Ishikawa (cell line): ENCODE measurements at regions not wholly inside any gene's neighbourhood (a gene's known extent, or its start where the extent isn't known, plus 50 kb on each side); places are given as distances from the start of the nearest gene placed in this dataset.

Source experiments
- CEBPB ChIP-seq: IDR thresholded peaks from 2 replicates; pipeline ENCODE4 v1.6.1; 2012
- CREB1 ChIP-seq: IDR thresholded peaks from 2 replicates; pipeline ENCODE4 v1.6.1; 2012; ENCODE audit warnings: low read depth
- EP300 ChIP-seq: IDR thresholded peaks from 2 replicates; pipeline ENCODE4 v1.6.1; 2012; ENCODE audit warnings: borderline replicate concordance
- FOXM1 ChIP-seq: IDR thresholded peaks from 2 replicates; pipeline ENCODE4 v1.6.1; 2012; ENCODE audit warnings: low read depth, borderline replicate concordance
- RAD21 ChIP-seq: IDR thresholded peaks from 2 replicates; pipeline ENCODE4 v1.6.1; 2012; ENCODE audit warnings: low read depth
- TAF1 ChIP-seq: IDR thresholded peaks from 2 replicates; pipeline ENCODE4 v1.6.1; 2012; ENCODE audit warnings: low read depth, mild to moderate bottlenecking
- TCF12 ChIP-seq: IDR thresholded peaks from 2 replicates; pipeline ENCODE4 v1.6.1; 2012; ENCODE audit warnings: low read depth
- TF ChIP-seq, protein P1 (sequence below): IDR thresholded peaks from 2 replicates; pipeline ENCODE4 v1.6.1; 2012; ENCODE audit warnings: low read depth, mild to moderate bottlenecking
- TF ChIP-seq, protein P2 (sequence below): IDR thresholded peaks from 2 replicates; pipeline ENCODE4 v1.6.1; 2012
- TF ChIP-seq, protein P3 (sequence below): IDR thresholded peaks from 2 replicates; pipeline ENCODE4 v1.6.1; 2012

DNA sequence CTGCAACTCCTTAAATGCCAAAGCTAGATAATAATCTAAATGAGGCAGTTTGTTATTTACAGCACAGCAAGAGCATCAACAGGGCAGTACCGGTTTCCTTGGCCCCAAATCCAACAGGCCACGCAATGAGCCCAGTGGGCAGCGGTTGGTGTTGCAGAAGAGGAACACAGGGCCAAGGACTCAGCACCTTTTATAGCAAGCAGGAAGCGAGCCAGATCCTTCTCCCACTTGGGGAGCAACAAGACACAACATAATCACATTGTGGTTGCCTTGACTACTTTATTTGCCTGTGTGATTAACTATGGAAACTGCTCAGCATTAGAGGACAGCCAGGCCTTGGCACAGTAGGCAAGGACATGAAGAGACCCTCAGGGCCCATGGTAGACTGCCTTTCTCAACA lies 67.1 kb upstream of the HTR2A start:
- TF ChIP-seq, protein P1, sequence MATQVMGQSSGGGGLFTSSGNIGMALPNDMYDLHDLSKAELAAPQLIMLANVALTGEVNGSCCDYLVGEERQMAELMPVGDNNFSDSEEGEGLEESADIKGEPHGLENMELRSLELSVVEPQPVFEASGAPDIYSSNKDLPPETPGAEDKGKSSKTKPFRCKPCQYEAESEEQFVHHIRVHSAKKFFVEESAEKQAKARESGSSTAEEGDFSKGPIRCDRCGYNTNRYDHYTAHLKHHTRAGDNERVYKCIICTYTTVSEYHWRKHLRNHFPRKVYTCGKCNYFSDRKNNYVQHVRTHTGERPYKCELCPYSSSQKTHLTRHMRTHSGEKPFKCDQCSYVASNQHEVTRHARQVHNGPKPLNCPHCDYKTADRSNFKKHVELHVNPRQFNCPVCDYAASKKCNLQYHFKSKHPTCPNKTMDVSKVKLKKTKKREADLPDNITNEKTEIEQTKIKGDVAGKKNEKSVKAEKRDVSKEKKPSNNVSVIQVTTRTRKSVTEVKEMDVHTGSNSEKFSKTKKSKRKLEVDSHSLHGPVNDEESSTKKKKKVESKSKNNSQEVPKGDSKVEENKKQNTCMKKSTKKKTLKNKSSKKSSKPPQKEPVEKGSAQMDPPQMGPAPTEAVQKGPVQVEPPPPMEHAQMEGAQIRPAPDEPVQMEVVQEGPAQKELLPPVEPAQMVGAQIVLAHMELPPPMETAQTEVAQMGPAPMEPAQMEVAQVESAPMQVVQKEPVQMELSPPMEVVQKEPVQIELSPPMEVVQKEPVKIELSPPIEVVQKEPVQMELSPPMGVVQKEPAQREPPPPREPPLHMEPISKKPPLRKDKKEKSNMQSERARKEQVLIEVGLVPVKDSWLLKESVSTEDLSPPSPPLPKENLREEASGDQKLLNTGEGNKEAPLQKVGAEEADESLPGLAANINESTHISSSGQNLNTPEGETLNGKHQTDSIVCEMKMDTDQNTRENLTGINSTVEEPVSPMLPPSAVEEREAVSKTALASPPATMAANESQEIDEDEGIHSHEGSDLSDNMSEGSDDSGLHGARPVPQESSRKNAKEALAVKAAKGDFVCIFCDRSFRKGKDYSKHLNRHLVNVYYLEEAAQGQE: no peak
- TF ChIP-seq CEBPB: no peak
- TF ChIP-seq, protein P2, sequence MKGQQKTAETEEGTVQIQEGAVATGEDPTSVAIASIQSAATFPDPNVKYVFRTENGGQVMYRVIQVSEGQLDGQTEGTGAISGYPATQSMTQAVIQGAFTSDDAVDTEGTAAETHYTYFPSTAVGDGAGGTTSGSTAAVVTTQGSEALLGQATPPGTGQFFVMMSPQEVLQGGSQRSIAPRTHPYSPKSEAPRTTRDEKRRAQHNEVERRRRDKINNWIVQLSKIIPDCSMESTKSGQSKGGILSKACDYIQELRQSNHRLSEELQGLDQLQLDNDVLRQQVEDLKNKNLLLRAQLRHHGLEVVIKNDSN: no peak
- no peak for TF ChIP-seq EP300
- TF ChIP-seq FOXM1: no peak
- no peak for TF ChIP-seq RAD21
- no peak for TF ChIP-seq TAF1
- TF ChIP-seq, protein P3, sequence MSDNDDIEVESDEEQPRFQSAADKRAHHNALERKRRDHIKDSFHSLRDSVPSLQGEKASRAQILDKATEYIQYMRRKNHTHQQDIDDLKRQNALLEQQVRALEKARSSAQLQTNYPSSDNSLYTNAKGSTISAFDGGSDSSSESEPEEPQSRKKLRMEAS: no peak
- no peak for TF ChIP-seq TCF12
- no peak for TF ChIP-seq CREB1
